Caco-2 (cell line): ENCODE measurements at regions not wholly inside any gene's neighbourhood (a gene's known extent, or its start where the extent isn't known, plus 50 kb on each side); places are given as distances from the start of the nearest gene placed in this dataset.

Experiments
- BruUV-seq: library from RNA; stranded (reverse); fragments of 400-500 nt; replicated peaks from 2 replicates; lab custom pipeline; 2021; lab: Mats Ljungman, UMichigan
- CTCF ChIA-PET: fragments of 300-600 bp; sonication (Branson Sonifier 250); formaldehyde crosslinking; loops from one replicate; lab custom pipeline; 2022; ENCODE audit warnings: antibody characterized with exemption; lab: Charles Lee
- POLR2A ChIA-PET: fragments of 300-600 bp; sonication (Branson Sonifier 250); formaldehyde crosslinking; loops from one replicate; lab custom pipeline; 2022; ENCODE audit warnings: antibody characterized with exemption; lab: Charles Lee
- DNase-seq, 2 experiments: peaks; one replicate each; pipeline versions ENCODE4 v3.0.0 to v3.0.0-alpha.2; 2020 to 2022
- H3K27me3 ChIP-seq: replicated peaks from 2 replicates; pipeline ENCODE4 v1.6.0; 2011; ENCODE audit warnings: low read length; ENCODE audit not compliant: control insufficient read depth, insufficient read depth
- H3K36me3 ChIP-seq: 2 replicates; pipeline ENCODE4 v1.5.1; 2011; ENCODE audit warnings: low read length; ENCODE audit not compliant: control insufficient read depth, insufficient read depth
- H3K4me1 ChIP-seq: fragments of 250-450 bp; sonication (Bioruptor Pico); 2 replicates; pipeline ENCODE4 v1.5.1; 2020; ENCODE audit warnings: mild to moderate bottlenecking
- H3K4me3 ChIP-seq: 2 replicates; pipeline ENCODE4 v1.5.1; 2011; ENCODE audit warnings: low read depth, mild to moderate bottlenecking, control low read depth, low read length
- H3K9me3 ChIP-seq: fragments of 250-450 bp; sonication (Bioruptor Pico); 2 replicates; pipeline ENCODE4 v1.5.1; 2020; ENCODE audit warnings: mild to moderate bottlenecking, moderate library complexity
- H3K27ac Mint-ChIP-seq: one replicate; pipeline ENCODE4 v1.8.0; 2022; ENCODE audit warnings: mixed read lengths; ENCODE audit not compliant: unreplicated experiment
- H3K27me3 Mint-ChIP-seq: one replicate; pipeline ENCODE4 v1.8.0; 2022; ENCODE audit warnings: mixed read lengths; ENCODE audit not compliant: insufficient read depth, unreplicated experiment
- H3K36me3 Mint-ChIP-seq: one replicate; pipeline ENCODE4 v1.8.0; 2022; ENCODE audit warnings: mild to moderate bottlenecking, mixed read lengths; ENCODE audit not compliant: insufficient read depth, unreplicated experiment
- H3K4me1 Mint-ChIP-seq: one replicate; pipeline ENCODE4 v1.8.0; 2022; ENCODE audit warnings: low read depth, mixed read lengths; ENCODE audit not compliant: unreplicated experiment
- H3K4me3 Mint-ChIP-seq: one replicate; pipeline ENCODE4 v1.8.0; 2022; ENCODE audit warnings: mild to moderate bottlenecking, moderate library complexity, mixed read lengths; ENCODE audit not compliant: unreplicated experiment
- H3K9me3 Mint-ChIP-seq: one replicate; pipeline ENCODE4 v1.8.0; 2022; ENCODE audit warnings: mixed read lengths; ENCODE audit not compliant: unreplicated experiment
- CTCF ChIP-seq, 2 experiments: fragments of 200-600 bp in 1 of 2; IDR thresholded peaks; 1 replicate in 1 of 2; 2 replicates in 1 of 2; pipeline versions ENCODE4 v1.5.1 to v1.8.0; 2011 to 2022; ENCODE audit warnings: antibody characterized with exemption in 1 of 2, control low read depth in 1 of 2, inconsistent platforms in 1 of 2, low read depth in 1 of 2, low read length in 1 of 2, mild to moderate bottlenecking in 1 of 2, moderate library complexity in 1 of 2; ENCODE audit not compliant: insufficient read depth in 1 of 2, severe bottlenecking in 1 of 2, unreplicated experiment in 1 of 2
- intact Hi-C: fragments of 100-400 bp; cut with micrococcal nuclease; formaldehyde crosslinking; loops from one replicate; pipeline ENCODE4 v1.10.0; 2022; ENCODE audit not compliant: unreplicated experiment

GRCh38 chr15:37480482-37480881 is 380.1 kb upstream of the MEIS2 start:
- ChIA-PET POLR2A (no interaction called here), CTCF (no interaction called here)
- Mint-ChIP-seq H3K27me3 (no peaks in the 10 kb centered on the region), H3K36me3 (no peaks in the 10 kb centered on the region), H3K27ac (no peak overlapping the region), H3K9me3 (no peaks in the 10 kb centered on the region), H3K4me3 (no peak overlapping the region), H3K4me1 (no peaks in the 10 kb centered on the region)
- no peaks in the 10 kb centered on the region for H3K9me3 ChIP-seq
- no peak overlapping the region for H3K4me3 ChIP-seq
- intact Hi-C loops, result no loop called here
- no peak for DNase-seq
- no peaks in the 10 kb centered on the region for H3K4me1 ChIP-seq
- no peaks in the 10 kb centered on the region for H3K27me3 ChIP-seq
- no peak for TF ChIP-seq CTCF (IDR thresholded peaks at IDR 0.05; ENCODE audit: insufficient read depth in 1 of 2, low read depth in 1 of 2, low read length in 1 of 2, severe bottlenecking in 1 of 2, unreplicated experiment in 1 of 2)
- H3K36me3 ChIP-seq, result no peaks in the 10 kb centered on the region
- BruUV-seq, result no TSS peak

- ChIA-PET POLR2A (no interaction called here), CTCF (no interaction called here)
- H3K27me3 ChIP-seq, result no peaks in the 10 kb centered on the region
- intact Hi-C loops, result no loop called here
- H3K36me3 ChIP-seq, result no peaks in the 10 kb centered on the region
- H3K4me1 ChIP-seq, result no peaks in the 10 kb centered on the region
- H3K4me3 ChIP-seq, result no peak overlapping the region
- Mint-ChIP-seq H3K27me3 (no peaks in the 10 kb centered on the region), H3K9me3 (no peaks in the 10 kb centered on the region), H3K4me1 (no peaks in the 10 kb centered on the region), H3K4me3 (no peak overlapping the region), H3K36me3 (no peaks in the 10 kb centered on the region), H3K27ac (no peak overlapping the region)
- TF ChIP-seq CTCF (IDR thresholded peaks at IDR 0.05; ENCODE audit: insufficient read depth in 1 of 2, low read depth in 1 of 2, low read length in 1 of 2, severe bottlenecking in 1 of 2, unreplicated experiment in 1 of 2), result no peak
- no TSS peak for BruUV-seq
- H3K9me3 ChIP-seq, result no peaks in the 10 kb centered on the region
- DNase-seq, result no peak
These were observed 380.8 kb upstream of the MEIS2 start for GRCh38 chr15:37481126-37481525.

GRCh38 chr15:37483779-37484178 is 383.4 kb upstream of the MEIS2 start:
- Histone ChIP-seq H3K4me1 (no peaks in the 10 kb centered on the region), H3K27me3 (no peaks in the 10 kb centered on the region), H3K36me3 (no peaks in the 10 kb centered on the region), H3K4me3 (no peak overlapping the region), H3K9me3 (no peaks in the 10 kb centered on the region)
- no peak for TF ChIP-seq CTCF (IDR thresholded peaks at IDR 0.05; ENCODE audit: insufficient read depth in 1 of 2, low read depth in 1 of 2, low read length in 1 of 2, severe bottlenecking in 1 of 2, unreplicated experiment in 1 of 2)
- POLR2A ChIA-PET, result no interaction called here
- H3K4me1 Mint-ChIP-seq, result no peaks in the 10 kb centered on the region
- H3K27me3 Mint-ChIP-seq, result no peaks in the 10 kb centered on the region
- no peaks in the 10 kb centered on the region for H3K9me3 Mint-ChIP-seq
- intact Hi-C loops, result no loop called here
- no peaks in the 10 kb centered on the region for H3K36me3 Mint-ChIP-seq
- CTCF ChIA-PET, result no interaction called here
- no peak for DNase-seq
- BruUV-seq, result no TSS peak
- H3K4me3 Mint-ChIP-seq, result no peak overlapping the region
- no peak overlapping the region for H3K27ac Mint-ChIP-seq
